ENCODE measurements at regions not wholly inside any gene's neighbourhood (a gene's known extent, or its start where the extent isn't known, plus 50 kb on each side); places are given as distances from the start of the nearest gene placed in this dataset.
A peak's percentile ranks its signal among the peaks of the same experiment; 100 is the strongest.
"Not testable (repeated sequence)": the region's sequence is repeated elsewhere in the genome, so short reads cannot be mapped to it uniquely, and the experiment has no call there.

DNA sequence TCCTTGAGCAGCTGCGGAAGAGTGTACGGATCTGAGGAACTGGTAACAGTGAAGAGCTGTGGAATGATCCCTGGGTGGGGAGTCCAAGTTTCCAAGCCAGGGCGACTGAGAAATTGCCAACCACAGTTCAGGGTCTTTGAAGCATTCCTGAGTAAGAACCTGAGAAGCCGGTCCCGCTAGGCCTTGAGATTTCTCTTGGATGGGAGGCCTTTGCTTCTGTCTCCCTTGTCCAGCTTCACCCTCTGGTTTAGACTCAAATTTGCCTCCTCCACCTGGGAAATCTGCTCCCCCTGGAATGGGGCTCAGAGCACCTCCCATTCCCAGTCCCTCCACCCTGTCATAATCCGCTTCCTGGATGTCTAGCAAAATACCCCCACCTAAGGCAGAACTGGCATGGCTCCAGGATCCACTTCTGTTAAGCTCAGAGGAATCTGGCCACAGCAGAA lies 127.7 kb upstream of the DLG1 start:
- peak; percentile 32 to 60 for DNase-seq (ENCODE audit: low read depth in 1 of 2, low spot score in 2 of 2)
- Histone ChIP-seq H3K27ac (no peak overlapping the region), H3K27me3 (replicated peaks) (no peaks in the 10 kb centered on the region), H3K4me1 (replicated peaks) (peaks cover 62% of the 10 kb centered on the region), H3K36me3 (no peaks in the 10 kb centered on the region), H3K9me3 (replicated peaks) (no peaks in the 10 kb centered on the region), H3K4me3 (no peak overlapping the region)

GRCh38 chr3:197425485-197426120 lies 127.2 kb upstream of the DLG1 start:
- H3K4me3 ChIP-seq = no peak overlapping the region
- no peaks in the 10 kb centered on the region for H3K9me3 ChIP-seq (replicated peaks)
- DNase-seq (ENCODE audit: low read depth in 1 of 2, low spot score in 2 of 2) = no peak
- peaks cover 56% of the 10 kb centered on the region for H3K4me1 ChIP-seq (replicated peaks)
- H3K36me3 ChIP-seq = no peaks in the 10 kb centered on the region
- H3K27me3 ChIP-seq (replicated peaks) = no peaks in the 10 kb centered on the region
- no peak overlapping the region for H3K27ac ChIP-seq

DNA sequence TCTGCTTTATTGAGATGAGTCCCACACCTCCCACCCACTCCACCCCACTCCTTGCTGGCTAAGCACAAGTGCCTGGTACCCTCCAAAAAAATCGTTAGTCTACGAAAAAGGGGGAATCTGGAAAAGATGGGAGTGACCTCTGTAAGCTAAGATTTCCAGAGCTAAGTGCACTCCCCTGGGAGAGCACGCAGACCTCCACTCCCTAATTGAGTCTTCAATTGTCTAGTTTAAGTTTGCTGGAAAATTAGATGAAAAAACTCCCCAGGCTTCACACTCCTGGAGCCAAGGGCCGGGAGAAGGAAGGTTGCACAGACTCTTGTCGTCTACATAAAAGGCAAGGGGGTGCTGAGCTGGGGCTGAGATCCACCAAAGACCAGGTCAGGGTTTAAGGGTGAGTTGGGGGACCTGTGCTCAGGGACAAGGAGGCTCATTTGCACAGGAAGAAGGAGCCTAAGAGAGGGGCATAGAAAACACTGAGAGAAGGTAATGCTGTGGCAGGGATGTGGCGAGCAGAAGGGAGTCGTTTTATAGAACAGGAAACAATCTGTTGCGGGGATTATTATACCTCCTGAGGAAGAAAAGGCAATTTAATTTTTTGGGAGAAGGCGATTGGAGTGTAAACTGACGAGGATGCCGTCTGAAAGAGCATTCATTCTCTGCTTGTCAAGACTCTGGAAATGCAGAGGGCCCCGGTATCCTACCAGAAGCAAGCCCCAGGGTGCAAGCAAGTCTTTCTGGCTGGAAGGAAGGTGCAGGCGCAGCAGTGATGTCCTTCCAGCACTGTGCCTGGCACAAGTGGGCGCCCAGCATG lies 126.5 kb upstream of the DLG1 start:
- Histone ChIP-seq H3K36me3 (no peaks in the 10 kb centered on the region), H3K9me3 (replicated peaks) (no peaks in the 10 kb centered on the region), H3K27ac (no peak overlapping the region), H3K4me3 (no peak overlapping the region), H3K4me1 (replicated peaks) (peaks cover 49% of the 10 kb centered on the region), H3K27me3 (replicated peaks) (no peaks in the 10 kb centered on the region)
- no peak for DNase-seq (ENCODE audit: low read depth in 1 of 2, low spot score in 2 of 2)

- Histone ChIP-seq H3K27ac (no peak overlapping the region), H3K9me3 (replicated peaks) (no peaks in the 10 kb centered on the region), H3K27me3 (replicated peaks) (no peaks in the 10 kb centered on the region), H3K4me1 (replicated peaks) (peaks cover 43% of the 10 kb centered on the region), H3K36me3 (no peaks in the 10 kb centered on the region), H3K4me3 (no peak overlapping the region)
- no peak for DNase-seq (ENCODE audit: low read depth in 1 of 2, low spot score in 2 of 2)
Observed at GRCh38 chr3:197424266-197424665, 125.9 kb upstream of the DLG1 start.

DNA sequence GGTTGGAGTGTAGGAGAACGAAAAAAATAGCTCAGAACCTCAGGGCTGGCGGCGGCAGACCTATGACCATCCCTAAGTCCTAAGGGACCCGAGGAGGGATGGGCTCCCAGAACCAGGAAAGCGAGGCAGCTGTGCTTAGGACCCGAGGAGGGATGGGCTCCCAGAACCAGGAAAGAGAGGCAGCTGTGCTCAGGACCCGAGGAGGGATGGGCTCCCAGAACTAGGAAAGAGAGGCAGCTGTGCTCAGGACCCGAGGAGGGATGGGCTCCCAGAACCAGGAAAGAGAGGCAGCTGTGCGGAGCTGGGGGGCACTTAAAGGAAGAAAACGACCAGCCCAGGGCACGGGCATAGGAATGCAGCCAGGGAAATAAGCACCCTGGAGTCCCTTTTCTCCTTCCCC lies 125.0 kb upstream of the DLG1 start:
- Histone ChIP-seq H3K9me3 (replicated peaks) (no peaks in the 10 kb centered on the region), H3K4me1 (replicated peaks) (peaks cover 34% of the 10 kb centered on the region), H3K4me3 (no peak overlapping the region), H3K27ac (no peak overlapping the region), H3K27me3 (replicated peaks) (no peaks in the 10 kb centered on the region), H3K36me3 (no peaks in the 10 kb centered on the region)
- no peak for DNase-seq (ENCODE audit: low read depth in 1 of 2, low spot score in 2 of 2)

- Histone ChIP-seq H3K27me3 (replicated peaks) (no peaks in the 10 kb centered on the region), H3K4me1 (replicated peaks) (peaks cover 26% of the 10 kb centered on the region), H3K9me3 (replicated peaks) (no peaks in the 10 kb centered on the region), H3K27ac (no peak overlapping the region), H3K36me3 (no peaks in the 10 kb centered on the region), H3K4me3 (no peak overlapping the region)
- no peak for DNase-seq (ENCODE audit: low read depth in 1 of 2, low spot score in 2 of 2)
Observed at GRCh38 chr3:197422506-197422905, 124.1 kb upstream of the DLG1 start.

GRCh38 chr3:197421021-197421420 lies 122.6 kb upstream of the DLG1 start:
- no peak for DNase-seq (ENCODE audit: low read depth in 1 of 2, low spot score in 2 of 2)
- no peaks in the 10 kb centered on the region for H3K27me3 ChIP-seq (replicated peaks)
- no peak overlapping the region for H3K4me3 ChIP-seq
- H3K27ac ChIP-seq = no peak overlapping the region
- H3K9me3 ChIP-seq (replicated peaks) = no peaks in the 10 kb centered on the region
- H3K36me3 ChIP-seq = no peaks in the 10 kb centered on the region
- H3K4me1 ChIP-seq (replicated peaks) = peaks cover 11% of the 10 kb centered on the region

GRCh38 chr3:197420566-197420965 lies 122.2 kb upstream of the DLG1 start:
- Histone ChIP-seq H3K4me3 (no peak overlapping the region), H3K27me3 (replicated peaks) (no peaks in the 10 kb centered on the region), H3K9me3 (replicated peaks) (no peaks in the 10 kb centered on the region), H3K36me3 (no peaks in the 10 kb centered on the region), H3K27ac (no peak overlapping the region), H3K4me1 (replicated peaks) (peaks cover 10% of the 10 kb centered on the region)
- DNase-seq (ENCODE audit: low read depth in 1 of 2, low spot score in 2 of 2) = no peak

GRCh38 chr3:197420115-197420514 lies 121.7 kb upstream of the DLG1 start:
- Histone ChIP-seq H3K27ac (no peak overlapping the region), H3K36me3 (no peaks in the 10 kb centered on the region), H3K9me3 (replicated peaks) (no peaks in the 10 kb centered on the region), H3K4me1 (replicated peaks) (peaks cover 10% of the 10 kb centered on the region), H3K4me3 (no peak overlapping the region), H3K27me3 (replicated peaks) (no peaks in the 10 kb centered on the region)
- DNase-seq (ENCODE audit: low read depth in 1 of 2, low spot score in 2 of 2) = no peak

- Histone ChIP-seq H3K9me3 (replicated peaks) (no peaks in the 10 kb centered on the region), H3K4me1 (replicated peaks) (peaks cover 10% of the 10 kb centered on the region), H3K4me3 (no peak overlapping the region), H3K36me3 (no peaks in the 10 kb centered on the region), H3K27me3 (replicated peaks) (no peaks in the 10 kb centered on the region), H3K27ac (no peak overlapping the region)
- no peak for DNase-seq (ENCODE audit: low read depth in 1 of 2, low spot score in 2 of 2)
Observed at GRCh38 chr3:197419696-197420095, 121.3 kb upstream of the DLG1 start.

DNA sequence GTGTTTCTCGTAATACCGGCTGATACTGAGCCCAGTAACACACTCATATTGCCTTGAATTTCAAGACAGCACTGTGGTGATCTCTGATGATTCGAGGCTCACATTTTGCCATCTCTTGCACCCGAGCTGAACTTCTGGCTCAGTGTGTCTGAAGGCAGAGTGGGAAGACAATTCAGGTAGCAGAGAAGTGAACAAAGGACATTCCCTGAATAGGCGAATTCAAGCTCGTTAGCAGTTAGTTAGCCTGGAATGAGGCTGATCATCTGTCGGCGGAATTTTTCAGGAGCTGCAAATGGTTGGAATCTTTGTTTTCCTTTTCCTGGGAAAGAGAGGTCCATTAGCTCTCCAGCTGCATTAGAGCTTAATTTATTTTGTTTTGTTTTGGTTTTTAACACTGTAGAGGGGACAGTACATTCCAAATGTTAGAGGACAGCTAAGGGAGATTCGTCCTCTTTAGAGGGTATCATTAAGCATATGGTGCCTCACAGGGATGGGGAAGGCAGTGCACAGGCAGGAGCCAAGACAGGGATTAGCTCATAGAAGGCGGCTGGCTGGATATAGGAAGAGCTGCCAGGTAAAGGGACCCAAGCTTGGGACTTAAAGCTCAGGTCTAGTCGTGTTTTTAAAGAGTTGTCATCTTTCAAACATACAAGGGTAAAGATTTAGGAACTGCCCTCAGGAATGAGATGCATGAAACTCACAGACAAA lies 119.7 kb upstream of the DLG1 start:
- no peak for DNase-seq (ENCODE audit: low read depth in 1 of 2, low spot score in 2 of 2)
- no peak overlapping the region for H3K27ac ChIP-seq
- H3K4me3 ChIP-seq = no peak overlapping the region
- H3K4me1 ChIP-seq (replicated peaks) = peaks cover 10% of the 10 kb centered on the region
- H3K27me3 ChIP-seq (replicated peaks) = no peaks in the 10 kb centered on the region
- no peaks in the 10 kb centered on the region for H3K36me3 ChIP-seq
- H3K9me3 ChIP-seq (replicated peaks) = no peaks in the 10 kb centered on the region

- H3K9me3 ChIP-seq (replicated peaks) = no peaks in the 10 kb centered on the region
- no peaks in the 10 kb centered on the region for H3K27me3 ChIP-seq (replicated peaks)
- H3K27ac ChIP-seq = no peak overlapping the region
- peaks cover 10% of the 10 kb centered on the region for H3K4me1 ChIP-seq (replicated peaks)
- no peak overlapping the region for H3K4me3 ChIP-seq
- no peaks in the 10 kb centered on the region for H3K36me3 ChIP-seq
- no peak for DNase-seq (ENCODE audit: low read depth in 1 of 2, low spot score in 2 of 2)
Observed at GRCh38 chr3:197417441-197417840, 119.0 kb upstream of the DLG1 start.

- DNase-seq (ENCODE audit: low read depth in 1 of 2, low spot score in 2 of 2); H3K27ac ChIP-seq; H3K4me3 ChIP-seq; H3K4me1 ChIP-seq (replicated peaks); H3K9me3 ChIP-seq (replicated peaks); H3K27me3 ChIP-seq (replicated peaks); H3K36me3 ChIP-seq: not testable (repeated sequence)
Observed at GRCh38 chr3:197411899-197412298, 113.5 kb upstream of the DLG1 start.

- DNase-seq (ENCODE audit: low read depth in 1 of 2, low spot score in 2 of 2); H3K4me3 ChIP-seq; H3K36me3 ChIP-seq; H3K9me3 ChIP-seq (replicated peaks); H3K4me1 ChIP-seq (replicated peaks); H3K27me3 ChIP-seq (replicated peaks); H3K27ac ChIP-seq: not testable (repeated sequence)
Observed at GRCh38 chr3:197410170-197410569, 111.8 kb upstream of the DLG1 start.

All from SJSA1 (cell line).